ENCODE measurements at regions not wholly inside any gene's neighbourhood (a gene's known extent, or its start where the extent isn't known, plus 50 kb on each side); places are given as distances from the start of the nearest gene placed in this dataset.

- no peak for TF ChIP-seq CTCF (conservative IDR thresholded peaks at IDR 0.05; ENCODE audit: low read length)
- TF ChIP-seq EZH2phosphoT487 (IDR thresholded peaks at IDR 0.05; ENCODE audit: borderline replicate concordance, low read depth, low read length) = no peak
Observed at GRCh38 chr14:52142504-52142903, 73.6 kb upstream of the NID2 start.
